Peyer's patch (tissue), 4 donors: ENCODE measurements at regions not wholly inside any gene's neighbourhood (a gene's known extent, or its start where the extent isn't known, plus 50 kb on each side); places are given as distances from the start of the nearest gene placed in this dataset.

Experiments
- CTCF ChIP-seq, 6 experiments: fragments of 450-650 bp in 4 of 6; fragments of 200-600 bp in 2 of 6; sonication (generic) in 1 of 6; IDR thresholded peaks; one replicate each; pipeline ENCODE4 v1.5.1; 2017 to 2019; ENCODE audit warnings: antibody characterized with exemption in 6 of 6, mild to moderate bottlenecking in 3 of 6, moderate library complexity in 1 of 6
- POLR2A ChIP-seq, 2 donors: fragments of 450-650 bp; IDR thresholded peaks; one replicate each; pipeline ENCODE4 v1.5.1; 2017; ENCODE audit warnings: antibody characterized with exemption in 2 of 2, mild to moderate bottlenecking in 2 of 2, moderate library complexity in 2 of 2

GRCh38 chr4:106603471-106603870 is 234.9 kb upstream of the GIMD1 start:
- TF ChIP-seq POLR2A (IDR thresholded peaks at IDR 0.05) (no peak), CTCF (IDR thresholded peaks at IDR 0.05) (no peak)
